Sigmoid colon (tissue), 6 donors: ENCODE measurements at regions not wholly inside any gene's neighbourhood (a gene's known extent, or its start where the extent isn't known, plus 50 kb on each side); places are given as distances from the start of the nearest gene placed in this dataset.

Experiments used
- DNase-seq: peaks from one replicate; pipeline ENCODE4 v3.0.0-alpha.2; 2019
- H3K27ac ChIP-seq, 4 donors: fragments of 200-600 bp; sonication (generic); one replicate each; pipeline ENCODE4 v1.5.1; 2016 to 2019; ENCODE audit warnings: mild to moderate bottlenecking in 1 of 4
- H3K27me3 ChIP-seq, 3 donors: fragments of 200-600 bp; sonication (generic); one replicate each; pipeline ENCODE4 v1.5.1; 2019; ENCODE audit warnings: mild to moderate bottlenecking in 1 of 3
- H3K36me3 ChIP-seq, 4 donors: fragments of 200-600 bp; sonication (generic); one replicate each; pipeline ENCODE4 v1.5.1; 2016 to 2019
- H3K4me1 ChIP-seq, 4 donors: fragments of 200-600 bp; sonication (generic); one replicate each; pipeline ENCODE4 v1.5.1; 2017 to 2019
- H3K4me3 ChIP-seq, 4 donors: fragments of 200-600 bp; sonication (generic); one replicate each; pipeline ENCODE4 v1.5.1; 2017 to 2019; ENCODE audit warnings: mild to moderate bottlenecking in 2 of 4, moderate library complexity in 1 of 4
- H3K9me3 ChIP-seq, 4 donors: fragments of 200-600 bp in 3 of 4; sonication (generic) in 3 of 4; one replicate each; pipeline versions ENCODE4 v1.5.1 to v1.6.1; 2013 to 2019
- CTCF ChIP-seq, 4 experiments: fragments of 450-650 bp in 3 of 4; fragments of 200-600 bp in 1 of 4; IDR thresholded peaks; one replicate each; pipeline ENCODE4 v1.5.1; 2016 to 2019; ENCODE audit warnings: antibody characterized with exemption in 4 of 4, mild to moderate bottlenecking in 3 of 4, moderate library complexity in 2 of 4
- EP300 ChIP-seq, 4 donors: sonication (generic); formaldehyde crosslinking; IDR thresholded peaks; one replicate each; pipeline ENCODE4 v1.6.1; 2017; ENCODE audit warnings: antibody characterized with exemption in 4 of 4
- POLR2A ChIP-seq, 2 donors: fragments of 450-650 bp; IDR thresholded peaks; one replicate each; pipeline ENCODE4 v1.6.1; 2016; ENCODE audit warnings: antibody characterized with exemption in 2 of 2, mild to moderate bottlenecking in 2 of 2, moderate library complexity in 2 of 2
- POLR2AphosphoS5 ChIP-seq, 4 donors: sonication (generic); formaldehyde crosslinking; IDR thresholded peaks; one replicate each; pipeline ENCODE4 v1.6.1; 2017; ENCODE audit warnings: antibody characterized with exemption in 4 of 4
- WGBS, 2 donors: extraction: QIAGEN DNeasy Blood & Tissue Kit; methylation state at CpG; one replicate each; pipeline ENCODE4 v1.1.7; 2013; 5-methylcytosine and 5-hydroxymethylcytosine counted together
- intact Hi-C: fragments of 100-400 bp; cut with DNase I; formaldehyde crosslinking; loops from one replicate; pipeline ENCODE4 v1.15.1; 2023
- donor health status: healthy with polysubstance abuse.
- donor health status: healthy.

- no peak for DNase-seq
- Histone ChIP-seq H3K4me3 (no peak overlapping the region), H3K4me1 (no peaks in the 10 kb centered on the region), H3K36me3 (no peaks in the 10 kb centered on the region), H3K27me3 (no peaks in the 10 kb centered on the region), H3K9me3 (no peaks in the 10 kb centered on the region), H3K27ac (no peak overlapping the region)
- WGBS, 2 donors, result 27 to 66% methylated on average over 4 of the region's 4 CpGs
- TF ChIP-seq EP300 (IDR thresholded peaks at IDR 0.05) (no peak), CTCF (IDR thresholded peaks at IDR 0.05) (no peak), POLR2A (IDR thresholded peaks at IDR 0.05) (no peak), POLR2AphosphoS5 (IDR thresholded peaks at IDR 0.05) (no peak)
- intact Hi-C loops, result no loop called here
Measured at GRCh38 chr5:167843881-167844572, 447.4 kb upstream of the WWC1 start.

DNA sequence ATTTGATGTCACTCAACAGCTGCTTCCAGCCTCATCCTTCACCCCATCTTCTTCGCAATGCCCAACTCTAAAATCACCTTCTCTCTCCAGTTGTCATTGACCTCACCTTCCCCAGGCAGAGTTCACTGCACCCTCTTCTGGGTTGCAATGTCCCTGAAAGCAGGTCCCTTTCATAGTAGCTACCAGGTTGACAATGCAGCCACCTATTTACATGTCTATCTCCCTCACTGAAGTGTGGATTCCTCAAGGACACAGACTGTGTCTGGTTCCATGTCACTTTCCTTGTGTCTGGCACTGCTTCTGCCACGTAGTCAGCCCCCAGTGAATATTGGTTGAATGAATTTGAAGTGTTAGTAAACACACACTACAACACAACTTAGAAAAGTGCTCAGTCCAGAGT, 445.5 kb upstream of the WWC1 start:
- 54 to 59% methylated on average over 2 of the region's 2 CpGs for WGBS, 2 donors
- Histone ChIP-seq H3K27ac (no peak overlapping the region), H3K9me3 (no peaks in the 10 kb centered on the region), H3K4me1 (no peaks in the 10 kb centered on the region), H3K27me3 (no peaks in the 10 kb centered on the region), H3K36me3 (no peaks in the 10 kb centered on the region), H3K4me3 (no peak overlapping the region)
- no peak for DNase-seq
- intact Hi-C loops, result no loop called here
- no peak for TF ChIP-seq POLR2AphosphoS5 (IDR thresholded peaks at IDR 0.05)
- TF ChIP-seq POLR2A (IDR thresholded peaks at IDR 0.05), result no peak
- TF ChIP-seq EP300 (IDR thresholded peaks at IDR 0.05), result no peak
- TF ChIP-seq CTCF (IDR thresholded peaks at IDR 0.05), result no peak

DNA sequence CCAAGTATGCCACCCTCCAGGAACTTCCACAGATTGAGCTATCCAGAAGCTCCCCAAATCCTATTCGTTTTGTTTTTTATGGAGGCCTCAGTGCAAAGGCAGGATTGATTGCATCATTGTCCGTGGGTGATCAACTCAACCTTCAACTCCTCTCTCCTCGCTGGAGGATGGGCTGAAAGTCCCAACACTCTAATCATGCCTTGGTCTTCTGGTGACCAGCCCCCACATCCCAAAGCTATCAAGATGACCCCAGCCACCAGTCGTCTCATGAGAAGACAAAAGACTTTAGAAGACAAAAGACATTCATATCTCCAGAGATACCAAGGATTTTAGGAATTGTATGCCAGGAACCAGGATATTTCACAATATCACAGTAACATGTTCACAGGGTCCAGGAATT, 441.6 kb upstream of the WWC1 start:
- Histone ChIP-seq H3K9me3 (no peaks in the 10 kb centered on the region), H3K36me3 (no peaks in the 10 kb centered on the region), H3K27ac (no peak overlapping the region), H3K4me1 (peaks cover 0 to 8% (median 3%) of the 10 kb centered on the region in 4 donors), H3K4me3 (no peak overlapping the region), H3K27me3 (no peaks in the 10 kb centered on the region)
- 83 to 86% methylated on average over 4 of the region's 4 CpGs for WGBS, 2 donors
- TF ChIP-seq POLR2A (IDR thresholded peaks at IDR 0.05) (no peak), EP300 (IDR thresholded peaks at IDR 0.05) (no peak), POLR2AphosphoS5 (IDR thresholded peaks at IDR 0.05) (no peak), CTCF (IDR thresholded peaks at IDR 0.05) (no peak)
- intact Hi-C loops, result no loop called here
- no peak for DNase-seq

DNA sequence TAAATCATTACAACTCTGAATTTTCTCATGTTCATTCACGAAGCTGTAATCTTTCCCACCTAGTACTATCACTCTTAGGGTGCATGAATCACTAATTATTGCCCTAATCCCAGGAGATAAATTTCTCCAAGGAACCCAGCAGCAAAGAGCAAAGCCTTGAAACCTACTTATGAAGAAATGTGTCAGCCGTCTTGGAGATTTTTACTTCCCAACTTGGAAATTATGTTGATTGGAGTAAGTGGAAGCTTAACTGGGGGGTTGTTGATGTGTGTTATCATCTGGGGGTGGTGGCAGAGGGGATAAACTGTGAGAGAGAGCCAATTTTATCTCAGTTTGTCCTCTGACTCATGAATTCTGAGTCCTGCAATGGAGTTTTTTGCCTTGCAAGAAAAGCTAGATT, 440.5 kb upstream of the WWC1 start:
- WGBS, 2 donors, result 46 to 68% methylated on average over 2 of the region's 2 CpGs

More for the DNA sequence above, 440.5 kb upstream of the WWC1 start:
- H3K27me3 ChIP-seq, result no peaks in the 10 kb centered on the region
- DNase-seq, result no peak
- H3K9me3 ChIP-seq, result no peaks in the 10 kb centered on the region
- intact Hi-C loops, result no loop called here
- H3K4me1 ChIP-seq, result peaks cover 0 to 8% (median 3%) of the 10 kb centered on the region in 4 donors
- H3K36me3 ChIP-seq, result no peaks in the 10 kb centered on the region
- TF ChIP-seq EP300 (IDR thresholded peaks at IDR 0.05) (no peak), POLR2AphosphoS5 (IDR thresholded peaks at IDR 0.05) (no peak), CTCF (IDR thresholded peaks at IDR 0.05) (no peak), POLR2A (IDR thresholded peaks at IDR 0.05) (no peak)
- H3K4me3 ChIP-seq, result no peak overlapping the region
- H3K27ac ChIP-seq, result no peak overlapping the region
